ENCODE measurements at regions not wholly inside any gene's neighbourhood (a gene's known extent, or its start where the extent isn't known, plus 50 kb on each side); places are given as distances from the start of the nearest gene placed in this dataset.

DNA sequence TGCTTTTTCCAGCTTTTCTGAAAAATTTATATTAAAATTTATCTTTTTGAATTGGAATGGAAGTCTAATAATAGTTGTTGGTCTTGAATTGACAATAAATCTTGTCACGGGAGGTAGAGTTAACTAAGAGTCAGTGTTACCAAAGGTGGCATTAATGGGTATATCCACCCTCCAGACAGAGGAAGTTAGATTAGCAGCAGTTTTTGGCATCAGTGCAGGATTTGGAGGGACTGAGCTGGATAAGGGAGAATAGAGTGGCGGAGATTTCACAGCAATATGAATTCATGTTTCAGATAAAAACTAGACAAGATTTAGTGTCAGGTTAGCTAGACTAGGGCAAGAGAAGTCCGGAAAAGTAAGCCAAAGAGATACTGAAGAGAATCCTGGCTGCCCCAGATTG, 201.3 kb upstream of the ZBTB20 start:
- BruUV-seq (replicated peaks): no TSS peak
- POLR2A ChIA-PET (ENCODE audit: low non-redundant PET): no interaction called here
- H3K27ac ChIP-seq (ENCODE audit: low read depth, low read length, poor library complexity, severe bottlenecking): no peak overlapping the region
- CTCF ChIA-PET: no interaction called here
- no peaks in the 10 kb centered on the region for H3K27me3 ChIP-seq (replicated peaks; ENCODE audit: insufficient read depth, low read depth, low read length, poor library complexity)
- no peak for TF ChIP-seq EZH2 (IDR thresholded peaks at IDR 0.05; ENCODE audit: borderline replicate concordance, low read depth, low read length, poor library complexity, severe bottlenecking)
- TF ChIP-seq, protein P1, sequence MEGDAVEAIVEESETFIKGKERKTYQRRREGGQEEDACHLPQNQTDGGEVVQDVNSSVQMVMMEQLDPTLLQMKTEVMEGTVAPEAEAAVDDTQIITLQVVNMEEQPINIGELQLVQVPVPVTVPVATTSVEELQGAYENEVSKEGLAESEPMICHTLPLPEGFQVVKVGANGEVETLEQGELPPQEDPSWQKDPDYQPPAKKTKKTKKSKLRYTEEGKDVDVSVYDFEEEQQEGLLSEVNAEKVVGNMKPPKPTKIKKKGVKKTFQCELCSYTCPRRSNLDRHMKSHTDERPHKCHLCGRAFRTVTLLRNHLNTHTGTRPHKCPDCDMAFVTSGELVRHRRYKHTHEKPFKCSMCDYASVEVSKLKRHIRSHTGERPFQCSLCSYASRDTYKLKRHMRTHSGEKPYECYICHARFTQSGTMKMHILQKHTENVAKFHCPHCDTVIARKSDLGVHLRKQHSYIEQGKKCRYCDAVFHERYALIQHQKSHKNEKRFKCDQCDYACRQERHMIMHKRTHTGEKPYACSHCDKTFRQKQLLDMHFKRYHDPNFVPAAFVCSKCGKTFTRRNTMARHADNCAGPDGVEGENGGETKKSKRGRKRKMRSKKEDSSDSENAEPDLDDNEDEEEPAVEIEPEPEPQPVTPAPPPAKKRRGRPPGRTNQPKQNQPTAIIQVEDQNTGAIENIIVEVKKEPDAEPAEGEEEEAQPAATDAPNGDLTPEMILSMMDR (conservative IDR thresholded peaks at IDR 0.05; ENCODE audit: low read depth, low read length): no peak
- no peak for DNase-seq (ENCODE audit: low spot score)
- no peaks in the 10 kb centered on the region for H3K9me3 ChIP-seq (ENCODE audit: low read depth, low read length, poor library complexity, severe bottlenecking)
- no peaks in the 10 kb centered on the region for H3K36me3 ChIP-seq (ENCODE audit: insufficient read depth, low read length, poor library complexity, severe bottlenecking)
- H3K4me3 ChIP-seq (ENCODE audit: low read depth, low read length, poor library complexity, severe bottlenecking): no peak overlapping the region
- H3K4me1 ChIP-seq (ENCODE audit: insufficient read depth, low read length, poor library complexity, severe bottlenecking): no peaks in the 10 kb centered on the region
- intact Hi-C loops (cut with micrococcal nuclease; ENCODE audit: unreplicated experiment): no loop called here

DNA sequence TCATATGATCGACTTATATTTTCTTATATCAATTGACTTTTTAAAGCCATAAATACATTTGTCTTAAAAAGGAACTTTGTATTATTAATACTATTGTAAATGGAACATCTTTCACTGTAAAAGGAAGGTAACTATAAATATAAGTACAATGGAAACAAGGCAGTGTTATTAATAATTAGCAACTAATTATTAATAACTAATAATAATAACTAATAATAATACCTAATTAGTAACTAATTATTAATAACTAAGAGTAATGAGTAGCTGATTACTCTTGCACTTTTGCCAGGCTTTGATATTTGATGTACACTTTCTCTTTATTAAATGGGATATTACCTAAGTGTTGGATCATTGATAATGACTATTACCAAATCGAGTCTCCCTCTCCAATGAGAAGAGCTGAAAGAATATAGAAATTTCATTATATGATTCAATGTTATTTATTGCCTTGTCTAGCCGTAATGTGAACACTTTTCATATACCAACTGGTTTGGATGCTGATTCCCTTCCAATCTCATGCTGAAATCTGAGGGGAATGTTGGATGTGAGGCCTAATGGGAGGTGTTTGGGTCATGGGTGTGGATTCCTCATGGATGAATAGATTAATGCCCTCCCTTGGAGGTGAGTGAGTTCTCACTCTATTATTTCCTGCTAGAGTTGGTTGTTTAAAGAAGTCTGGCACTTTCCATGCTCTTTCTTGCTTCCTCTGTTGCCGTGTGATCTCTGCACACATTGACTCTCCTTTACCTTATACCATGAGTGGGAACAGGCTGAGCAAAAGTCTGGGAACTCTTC, 202.1 kb upstream of the ZBTB20 start:
- Histone ChIP-seq H3K4me3 (ENCODE audit: low read depth, low read length, poor library complexity, severe bottlenecking) (no peak overlapping the region), H3K27ac (ENCODE audit: low read depth, low read length, poor library complexity, severe bottlenecking) (no peak overlapping the region), H3K27me3 (replicated peaks; ENCODE audit: insufficient read depth, low read depth, low read length, poor library complexity) (no peaks in the 10 kb centered on the region), H3K4me1 (ENCODE audit: insufficient read depth, low read length, poor library complexity, severe bottlenecking) (no peaks in the 10 kb centered on the region), H3K36me3 (ENCODE audit: insufficient read depth, low read length, poor library complexity, severe bottlenecking) (no peaks in the 10 kb centered on the region), H3K9me3 (ENCODE audit: low read depth, low read length, poor library complexity, severe bottlenecking) (no peaks in the 10 kb centered on the region)
- ChIA-PET POLR2A (ENCODE audit: low non-redundant PET) (no interaction called here), CTCF (no interaction called here)
- DNase-seq (ENCODE audit: low spot score): no peak
- TF ChIP-seq EZH2 (IDR thresholded peaks at IDR 0.05; ENCODE audit: borderline replicate concordance, low read depth, low read length, poor library complexity, severe bottlenecking): no peak
- TF ChIP-seq, protein P1 (conservative IDR thresholded peaks at IDR 0.05; ENCODE audit: low read depth, low read length): no peak
- intact Hi-C loops (cut with micrococcal nuclease; ENCODE audit: unreplicated experiment): no loop called here
- no TSS peak for BruUV-seq (replicated peaks)

DNA sequence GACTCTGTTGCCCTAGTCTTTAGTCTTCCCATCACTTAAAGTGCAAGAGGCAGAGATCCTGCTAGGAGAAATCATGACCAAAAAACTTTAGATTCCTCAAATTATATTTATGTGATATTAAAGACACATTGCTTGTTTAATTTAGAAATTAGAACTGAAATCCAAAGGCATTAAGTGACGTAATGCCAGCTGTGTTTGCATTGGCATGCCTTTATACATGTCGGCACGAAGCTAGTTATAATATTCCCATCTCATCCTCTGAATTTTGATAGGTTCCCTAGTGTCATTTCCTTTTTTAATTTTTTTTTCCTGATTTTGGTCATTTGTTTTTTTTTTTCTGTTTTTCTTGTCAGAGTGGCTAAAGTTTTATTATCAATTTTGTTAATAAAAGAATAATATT, 203.5 kb upstream of the ZBTB20 start:
- DNase-seq (ENCODE audit: low spot score): no peak
- H3K9me3 ChIP-seq (ENCODE audit: low read depth, low read length, poor library complexity, severe bottlenecking): no peaks in the 10 kb centered on the region
- no peak overlapping the region for H3K4me3 ChIP-seq (ENCODE audit: low read depth, low read length, poor library complexity, severe bottlenecking)
- no peaks in the 10 kb centered on the region for H3K36me3 ChIP-seq (ENCODE audit: insufficient read depth, low read length, poor library complexity, severe bottlenecking)
- ChIA-PET POLR2A (ENCODE audit: low non-redundant PET) (no interaction called here), CTCF (no interaction called here)
- no peaks in the 10 kb centered on the region for H3K27me3 ChIP-seq (replicated peaks; ENCODE audit: insufficient read depth, low read depth, low read length, poor library complexity)
- TF ChIP-seq, protein P1 (conservative IDR thresholded peaks at IDR 0.05; ENCODE audit: low read depth, low read length): no peak
- no peak for TF ChIP-seq EZH2 (IDR thresholded peaks at IDR 0.05; ENCODE audit: borderline replicate concordance, low read depth, low read length, poor library complexity, severe bottlenecking)
- H3K4me1 ChIP-seq (ENCODE audit: insufficient read depth, low read length, poor library complexity, severe bottlenecking): no peaks in the 10 kb centered on the region
- BruUV-seq (replicated peaks): no TSS peak
- no peak overlapping the region for H3K27ac ChIP-seq (ENCODE audit: low read depth, low read length, poor library complexity, severe bottlenecking)
- intact Hi-C loops (cut with micrococcal nuclease; ENCODE audit: unreplicated experiment): no loop called here

All from A673 (cell line).